Activated T-cell treated with anti-CD3 and anti-CD28 coated beads for 4 hours (primary cell): ENCODE measurements at regions not wholly inside any gene's neighbourhood (a gene's known extent, or its start where the extent isn't known, plus 50 kb on each side); places are given as distances from the start of the nearest gene placed in this dataset.
"Not testable (repeated sequence)": the region's sequence is repeated elsewhere in the genome, so short reads cannot be mapped to it uniquely, and the experiment has no call there.

ENCODE experiments used
- DNase-seq: peaks from one replicate; pipeline ENCODE4 v3.0.0-alpha.2; 2020

DNA sequence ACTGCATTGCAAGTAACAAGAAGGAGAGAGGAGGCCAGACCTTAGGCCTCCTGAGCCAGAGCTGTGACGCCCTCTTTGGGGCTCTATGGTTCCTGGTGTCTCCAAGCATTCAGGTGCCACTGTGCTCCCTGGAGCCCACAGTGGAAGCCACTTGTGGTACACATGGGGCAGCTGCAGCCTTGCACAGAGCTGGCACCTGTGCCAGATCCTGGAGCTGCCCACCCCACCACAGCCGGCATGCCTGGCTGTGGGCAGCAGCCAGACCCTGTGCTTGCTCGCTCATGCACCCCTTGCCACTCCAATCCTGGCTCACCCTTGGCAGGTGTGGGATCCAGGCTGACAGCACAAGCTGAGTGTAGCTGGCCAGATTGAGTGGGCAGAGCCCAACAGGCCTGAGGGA, 173.8 kb upstream of the SMIM30 start:
- DNase-seq = no peak

DNA sequence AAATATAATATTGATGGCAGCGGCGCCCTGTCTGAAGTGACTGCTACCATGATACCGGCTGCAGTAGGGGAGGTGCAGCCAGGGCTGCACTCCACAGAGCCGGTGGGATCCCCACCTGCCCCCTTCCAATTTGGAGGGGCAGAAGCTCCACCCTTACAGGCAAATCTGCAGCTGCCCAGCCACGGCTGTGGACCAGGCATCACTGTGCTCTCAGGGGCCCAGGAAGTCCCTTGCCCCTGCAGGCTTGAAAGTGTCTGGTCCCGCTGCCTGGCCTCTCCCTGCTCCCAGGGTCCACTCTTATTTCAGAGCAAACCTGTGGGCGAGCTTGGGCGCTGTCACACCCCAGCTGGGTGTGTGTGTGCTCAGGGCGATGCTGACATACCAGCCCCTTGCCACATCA, 172.7 kb upstream of the SMIM30 start:
- no peak for DNase-seq

DNA sequence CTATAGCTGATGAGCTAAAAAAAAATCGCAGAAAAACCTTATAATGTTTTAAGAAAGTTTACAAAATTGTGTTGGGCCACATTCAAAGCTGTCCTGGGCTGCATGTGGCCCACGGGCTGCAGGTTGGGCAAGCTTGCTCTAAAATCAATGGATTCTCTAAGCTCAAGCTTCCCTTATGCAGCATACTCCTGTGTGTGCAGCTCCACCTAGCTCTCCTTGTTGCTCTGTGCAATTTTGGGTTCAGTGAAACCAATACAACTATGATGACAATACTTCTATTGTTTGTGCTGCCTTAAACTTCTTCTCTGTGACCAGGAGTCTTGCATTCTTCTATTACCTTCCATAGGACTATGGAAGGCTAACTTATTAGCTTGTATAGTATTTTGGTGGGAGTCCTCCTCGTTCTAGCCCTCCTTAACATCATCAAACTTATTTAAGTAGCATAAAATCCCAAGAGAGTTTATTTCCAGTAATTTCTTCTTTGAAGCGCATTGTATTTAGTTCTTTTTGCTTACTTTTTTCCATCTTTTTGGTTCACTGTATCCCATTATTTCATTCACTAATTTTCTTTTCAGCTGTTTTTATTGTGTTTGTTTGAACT, 170.9 kb upstream of the SMIM30 start:
- no peak for DNase-seq

DNA sequence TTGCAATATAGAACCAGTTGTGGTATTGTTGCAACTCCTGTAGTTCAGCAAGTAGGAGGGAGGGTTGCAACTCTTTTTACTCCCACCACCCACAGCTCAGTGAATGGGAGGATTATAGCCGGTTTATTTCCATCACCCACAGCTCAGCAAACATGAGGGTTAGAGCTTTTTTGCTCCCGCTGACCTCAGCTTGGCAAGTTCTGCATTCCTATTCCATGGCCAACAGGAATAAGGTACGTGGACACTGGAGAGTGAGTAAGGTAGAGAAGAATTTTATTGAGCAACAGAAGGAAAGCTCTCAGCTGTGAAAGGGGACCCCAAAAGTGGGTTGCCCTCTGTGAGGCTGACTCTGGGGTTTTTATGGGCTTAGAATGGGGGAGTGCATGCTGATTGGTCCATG, 167.1 kb upstream of the SMIM30 start:
- no peak for DNase-seq

DNA sequence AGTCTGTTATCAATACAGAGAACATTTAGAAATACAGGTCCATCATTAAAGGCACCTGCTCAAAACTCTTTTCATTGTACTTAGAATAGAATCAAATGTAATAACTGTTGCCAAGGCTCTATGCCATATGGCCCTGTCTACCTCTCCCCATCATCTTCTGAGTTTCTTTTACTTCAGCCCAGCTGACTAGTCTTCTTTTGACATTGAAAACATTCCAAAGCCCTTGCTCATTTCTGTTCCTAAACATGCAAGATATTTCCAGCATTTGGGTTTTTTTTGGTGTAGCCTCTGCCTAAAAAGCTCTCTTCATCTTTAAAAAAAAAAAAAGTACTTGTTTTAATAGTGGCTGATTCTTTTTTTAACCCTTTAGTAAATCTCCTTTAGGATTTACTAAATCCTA, 165.5 kb upstream of the SMIM30 start:
- no peak for DNase-seq

DNA sequence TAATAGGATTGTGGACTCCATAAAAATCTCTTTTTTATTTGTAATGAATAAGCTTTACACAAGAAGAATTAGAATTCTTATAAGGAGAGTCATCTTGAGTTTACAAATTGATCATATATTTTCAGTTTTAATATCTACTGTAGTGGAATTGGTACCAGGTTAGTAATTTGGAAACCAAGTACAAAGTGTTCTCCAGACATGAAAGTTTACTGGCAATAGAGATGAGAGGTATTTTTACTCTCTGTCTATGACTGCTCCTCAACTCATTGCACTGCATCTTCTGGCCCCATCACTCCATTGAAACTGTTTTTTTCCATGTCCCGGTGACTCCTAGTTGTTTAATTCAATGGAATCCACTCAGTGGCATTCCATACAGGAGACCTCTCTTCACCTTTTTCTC, 164.5 kb upstream of the SMIM30 start:
- no peak for DNase-seq

DNA sequence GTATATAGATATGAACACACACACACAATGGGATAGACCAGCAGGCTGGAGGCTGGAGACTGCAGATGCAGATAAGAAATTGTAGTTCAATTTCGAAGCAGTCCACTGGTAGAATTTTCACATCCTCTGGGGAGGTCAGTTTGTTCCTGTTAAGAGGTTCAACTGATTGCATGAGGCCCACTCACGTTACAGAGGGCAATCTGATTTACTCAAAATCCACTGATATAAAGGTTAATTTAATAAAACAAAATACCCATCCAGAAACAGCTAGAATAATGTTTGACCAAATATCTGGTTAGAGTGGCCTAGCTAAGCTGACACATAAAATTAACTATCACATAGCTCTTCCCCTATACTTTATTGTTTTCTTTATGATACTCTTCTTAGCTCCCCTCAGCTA, 162.9 kb upstream of the SMIM30 start:
- no peak for DNase-seq

DNA sequence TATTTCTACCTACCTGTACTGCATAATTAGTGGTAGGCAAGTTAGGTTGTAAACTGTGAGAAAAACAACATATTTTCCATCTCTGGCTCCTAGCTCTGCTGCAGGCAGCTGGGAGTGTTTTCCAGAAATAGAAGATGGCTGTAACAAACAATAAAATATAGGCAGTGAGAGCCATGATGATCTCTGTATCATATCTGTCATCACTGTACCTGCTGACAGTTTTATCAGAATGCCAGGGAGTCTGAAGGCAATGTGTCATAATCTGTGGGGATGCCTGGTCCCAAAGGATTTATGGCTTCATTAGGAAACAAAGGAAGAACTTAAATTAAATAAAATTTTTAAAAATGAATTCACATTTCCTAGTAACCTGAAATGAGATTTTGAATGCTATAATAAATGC, 160.9 kb upstream of the SMIM30 start:
- DNase-seq = no peak

DNA sequence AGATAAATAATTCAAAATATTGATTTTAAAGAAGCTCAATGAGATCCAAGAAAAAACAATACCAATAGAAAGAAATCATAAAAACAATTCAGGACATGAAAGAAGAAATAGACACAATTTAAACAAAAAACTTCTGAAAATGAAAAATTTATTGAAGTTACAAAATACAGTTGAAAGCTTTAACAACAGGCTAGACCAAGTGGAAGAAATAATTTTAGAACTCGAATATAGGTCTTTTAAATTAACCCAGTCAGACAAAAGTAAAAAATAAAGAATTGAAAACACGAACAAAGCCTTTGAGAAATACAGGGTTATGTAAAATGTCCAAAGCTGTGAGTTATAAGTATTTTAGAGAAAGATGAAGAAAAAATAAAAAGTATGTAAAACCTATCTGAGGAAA, 152.4 kb upstream of the SMIM30 start:
- DNase-seq = no peak

DNA sequence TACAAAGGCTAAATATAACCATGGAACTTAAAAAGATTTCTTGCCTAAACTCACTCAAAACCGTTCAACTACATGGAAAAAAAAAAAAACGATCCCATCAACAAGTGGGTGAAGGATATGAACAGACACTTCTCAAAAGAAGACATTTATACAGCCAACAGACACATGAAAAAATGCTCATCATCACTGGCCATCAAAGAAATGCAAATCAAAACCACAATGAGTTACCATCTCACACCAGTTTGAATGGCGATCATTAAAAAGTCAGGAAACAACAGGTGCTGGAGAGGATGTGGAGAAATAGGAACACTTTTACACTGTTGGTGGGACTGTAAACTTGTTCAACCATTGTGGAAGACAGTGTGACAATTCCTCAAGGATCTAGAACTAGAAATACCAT, 151.2 kb upstream of the SMIM30 start:
- DNase-seq = not testable (repeated sequence)

DNA sequence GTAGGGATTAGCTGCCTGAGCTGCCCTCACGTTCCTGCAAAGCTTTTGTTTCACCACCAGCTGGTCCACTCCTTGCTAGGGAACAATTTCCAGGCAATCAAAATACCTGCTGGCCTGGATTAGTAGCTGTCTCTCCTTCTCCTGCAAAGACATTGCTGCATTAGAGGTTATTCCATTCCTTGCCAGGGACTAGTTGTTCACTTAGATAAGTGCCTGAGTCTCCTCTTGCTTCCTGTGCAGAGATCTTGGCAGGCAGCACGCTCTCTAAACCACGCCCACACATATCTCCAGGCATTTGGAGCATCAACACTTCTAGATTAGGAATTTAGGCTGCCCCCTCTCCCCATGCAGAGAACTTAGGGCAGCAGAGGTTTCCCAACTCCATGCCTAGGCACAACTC, 150.4 kb upstream of the SMIM30 start:
- DNase-seq = no peak

DNA sequence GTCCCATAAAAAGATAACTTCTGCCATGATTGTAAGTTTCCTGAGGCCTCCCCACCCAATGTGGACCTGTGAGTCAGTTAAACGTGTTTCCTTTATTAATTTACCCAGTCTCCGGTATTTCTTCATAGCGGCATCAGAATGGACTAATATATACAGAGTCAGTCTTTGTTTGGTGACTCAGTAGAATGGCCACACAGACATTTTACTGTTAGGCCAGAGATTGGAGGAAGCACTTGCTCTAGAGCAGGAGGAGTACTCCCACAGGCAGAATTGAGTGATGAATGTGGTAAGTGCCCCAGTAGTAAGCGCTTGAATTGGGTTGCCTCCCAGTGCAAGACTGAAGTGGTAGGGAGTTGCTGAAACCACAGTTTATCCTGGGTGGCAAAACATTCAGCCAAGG, 149.5 kb upstream of the SMIM30 start:
- no peak for DNase-seq

DNA sequence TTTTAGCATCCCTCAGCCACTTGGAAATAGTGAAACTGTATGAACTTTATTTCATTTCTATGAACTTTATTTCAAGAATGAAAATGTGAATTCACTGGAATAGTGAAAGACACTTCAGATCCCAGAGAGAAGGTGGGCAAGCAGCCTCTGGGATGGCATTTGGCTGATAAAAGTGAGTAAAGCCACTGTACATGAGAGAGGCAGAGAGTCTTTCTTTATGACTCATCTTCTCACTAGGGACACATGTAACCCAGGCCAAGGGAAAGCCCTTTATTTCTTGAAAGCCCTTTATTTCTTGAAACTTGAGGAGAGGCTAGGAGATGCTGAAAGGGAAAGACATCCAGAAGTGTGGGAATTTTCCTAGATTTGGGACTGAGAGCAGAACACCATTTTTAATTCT, 148.9 kb upstream of the SMIM30 start:
- DNase-seq = no peak

DNA sequence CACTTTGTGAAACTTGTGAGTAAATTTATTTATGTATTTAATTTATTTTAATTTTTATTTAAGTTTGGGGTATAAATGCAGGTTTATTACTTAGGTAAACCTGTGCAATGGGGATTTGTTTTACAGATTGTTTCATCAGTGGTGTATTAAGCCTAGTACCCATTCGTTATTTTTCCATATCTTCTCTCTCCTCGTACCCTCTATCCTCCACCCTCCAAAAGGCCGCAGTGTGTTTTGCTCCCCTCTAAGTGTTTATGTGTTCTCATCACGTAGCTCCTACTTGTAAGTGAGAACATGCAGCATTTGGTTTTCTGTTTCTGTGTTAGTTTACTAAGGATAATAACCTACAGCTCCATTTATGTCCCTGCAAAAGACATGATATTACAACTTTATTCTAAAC, 145.4 kb upstream of the SMIM30 start:
- DNase-seq = no peak

DNA sequence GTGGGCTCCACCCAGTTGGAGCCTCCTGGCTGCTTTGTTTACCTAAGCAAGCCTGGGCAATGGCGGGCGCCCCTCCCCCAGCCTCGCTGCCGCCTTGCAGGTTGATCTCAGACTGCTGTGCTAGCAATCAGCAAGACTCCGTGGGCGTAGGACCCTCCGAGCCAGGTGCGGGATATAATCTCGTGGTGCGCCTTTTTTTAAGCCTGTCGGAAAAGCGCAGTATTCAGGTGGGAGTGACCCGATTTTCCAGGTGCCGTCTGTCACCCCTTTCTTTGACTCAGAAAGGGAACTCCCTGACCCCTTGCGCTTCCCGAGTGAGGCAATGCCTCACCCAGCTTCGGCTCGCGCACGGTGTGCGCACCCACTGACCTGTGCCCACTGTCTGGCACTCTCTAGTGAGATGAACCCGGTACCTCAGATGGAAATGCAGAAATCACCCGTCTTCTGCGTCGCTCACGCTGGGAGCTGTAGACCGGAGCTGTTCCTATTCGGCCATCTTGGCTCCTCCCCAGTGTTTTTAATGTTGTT, 144.9 kb upstream of the SMIM30 start:
- DNase-seq = not testable (repeated sequence)

DNA sequence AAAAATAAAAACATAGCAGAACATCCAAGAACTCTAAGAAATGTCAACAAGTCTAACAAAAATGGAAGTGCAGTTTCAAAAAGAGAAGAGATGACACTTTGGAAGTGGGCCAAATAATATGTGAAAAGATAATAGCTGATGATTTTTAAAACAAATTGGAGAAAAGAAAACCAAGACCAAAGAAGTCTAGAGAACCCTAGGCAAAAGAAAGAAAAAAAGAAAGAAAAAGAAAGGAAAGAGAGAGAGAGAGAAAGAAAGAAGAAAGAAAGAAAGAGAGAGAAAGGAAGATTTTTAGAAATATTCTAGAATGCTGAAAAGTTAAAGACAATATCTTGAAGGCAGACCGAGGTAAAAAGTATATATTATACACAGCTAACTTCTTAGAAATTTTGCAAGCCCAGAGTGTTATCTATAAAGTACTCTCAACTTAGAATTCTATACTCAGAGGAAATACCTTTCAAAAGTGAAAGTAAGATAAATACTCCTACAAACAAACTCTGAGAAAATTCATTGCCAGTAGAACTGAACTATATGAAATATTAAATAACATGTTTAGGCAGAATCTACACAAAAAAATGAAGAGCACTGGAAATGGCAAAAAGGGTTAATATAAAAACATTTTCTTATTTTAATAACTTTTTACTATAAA, 138.7 kb upstream of the SMIM30 start:
- DNase-seq = no peak

DNA sequence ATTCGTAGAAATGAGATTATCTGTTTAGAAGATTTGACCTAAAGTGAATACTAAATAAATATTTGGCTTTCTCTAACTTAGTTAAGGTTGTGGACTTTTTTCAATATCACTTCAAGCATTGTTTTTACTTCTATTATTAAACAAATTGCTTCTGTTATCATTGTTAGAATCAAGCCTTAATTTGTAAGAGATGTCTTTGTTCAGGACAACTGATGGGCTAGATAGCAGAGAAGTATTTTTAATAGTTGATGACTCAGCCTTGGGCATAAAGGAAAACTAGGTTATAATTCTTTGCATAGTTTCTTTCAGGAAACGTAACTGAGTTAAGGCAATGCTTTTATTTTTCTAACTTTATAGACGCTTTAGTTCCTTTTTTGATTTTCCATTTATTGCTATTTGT, 128.8 kb upstream of the SMIM30 start:
- no peak for DNase-seq

DNA sequence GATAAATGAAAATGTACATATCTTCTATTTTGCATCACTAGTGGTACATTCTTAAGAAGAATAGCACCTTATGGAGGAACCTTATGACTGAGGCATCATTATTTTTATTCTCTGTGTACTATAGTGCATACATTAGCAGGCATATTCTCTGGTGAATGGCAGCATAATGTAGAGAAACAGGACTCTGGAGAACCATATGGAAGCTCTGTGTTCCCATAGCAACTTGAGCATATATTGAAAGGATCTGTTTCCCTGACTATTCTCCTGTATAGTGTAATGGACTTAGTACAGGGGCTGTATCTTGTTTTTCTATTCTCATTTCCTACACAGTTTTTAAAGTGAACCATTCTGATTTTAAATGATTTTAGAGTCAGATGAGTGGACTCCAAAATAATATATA, 128.4 kb upstream of the SMIM30 start:
- DNase-seq = no peak

DNA sequence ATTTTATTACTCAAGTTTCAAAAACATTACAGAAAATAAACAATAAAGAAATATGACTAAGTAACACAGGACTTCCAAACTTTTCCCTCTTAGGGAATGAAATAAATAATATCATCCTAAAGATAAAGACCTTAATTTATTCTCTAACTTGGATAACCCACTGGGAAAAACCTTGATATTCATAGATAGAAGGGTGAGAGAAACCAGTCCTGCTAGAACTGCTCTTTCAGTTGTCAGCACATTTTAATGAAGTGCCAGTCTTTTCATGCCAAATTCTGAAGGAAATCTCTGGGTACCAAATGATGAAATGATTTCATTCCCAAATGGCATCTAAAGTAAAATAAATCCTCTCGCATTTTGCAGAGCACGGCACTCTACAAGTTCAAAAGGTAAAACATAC, 114.5 kb upstream of the SMIM30 start:
- no peak for DNase-seq

DNA sequence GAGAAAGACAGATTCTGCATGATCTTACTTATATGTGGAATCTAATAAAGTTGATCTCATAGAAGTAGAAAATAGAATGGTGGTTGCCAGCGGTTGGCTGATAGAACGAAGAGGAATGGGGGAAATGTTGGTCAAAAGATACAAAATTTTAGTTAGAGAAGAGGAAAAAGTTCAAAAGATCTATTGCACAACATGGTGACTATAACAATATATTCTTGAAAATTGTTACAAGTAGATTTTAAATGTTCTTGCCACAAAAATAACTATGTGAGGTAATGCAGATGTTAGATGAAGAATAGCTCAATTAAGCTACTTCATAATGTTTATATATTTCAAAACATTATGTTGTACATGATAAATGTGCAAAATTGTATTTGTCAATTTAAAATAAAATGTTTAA, 112.3 kb upstream of the SMIM30 start:
- DNase-seq = no peak

DNA sequence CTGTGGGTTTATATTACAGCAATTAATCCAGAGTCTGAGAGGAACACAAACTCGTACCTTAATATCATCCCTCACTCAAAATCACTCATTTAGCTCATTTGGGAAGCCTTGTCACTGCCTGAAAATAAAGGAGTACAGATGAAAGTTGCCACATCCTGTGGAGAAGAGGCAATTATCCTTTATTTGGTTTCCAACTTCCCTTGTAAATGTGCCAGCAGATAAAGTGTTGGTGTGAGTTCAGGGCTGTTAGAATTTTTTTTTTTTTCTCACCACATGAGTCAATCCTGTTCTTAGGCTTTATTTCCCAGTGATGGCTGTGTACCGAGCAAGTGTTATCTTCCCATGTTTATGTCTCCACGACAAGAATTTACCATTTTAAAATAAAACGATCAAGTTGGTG, 99.0 kb upstream of the SMIM30 start:
- DNase-seq = no peak

DNA sequence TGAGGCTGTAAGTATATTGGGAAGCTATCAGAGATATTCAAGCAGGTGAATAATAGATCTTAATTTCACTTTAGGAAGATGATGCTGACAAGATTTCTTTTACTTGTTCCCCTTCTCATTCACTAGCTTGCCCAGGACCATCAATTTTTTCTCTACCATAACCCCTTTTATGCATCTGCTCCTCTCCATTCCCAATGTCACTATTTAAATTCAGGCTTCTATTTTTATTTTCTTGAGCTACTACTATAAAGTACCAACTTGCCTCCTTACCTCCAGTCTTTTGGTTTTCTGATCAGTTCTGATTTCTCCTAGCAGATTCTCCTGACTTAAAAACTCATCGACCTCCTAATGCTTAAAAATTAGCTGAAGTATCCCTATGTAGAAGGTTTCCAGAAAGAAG, 97.7 kb upstream of the SMIM30 start:
- no peak for DNase-seq

DNA sequence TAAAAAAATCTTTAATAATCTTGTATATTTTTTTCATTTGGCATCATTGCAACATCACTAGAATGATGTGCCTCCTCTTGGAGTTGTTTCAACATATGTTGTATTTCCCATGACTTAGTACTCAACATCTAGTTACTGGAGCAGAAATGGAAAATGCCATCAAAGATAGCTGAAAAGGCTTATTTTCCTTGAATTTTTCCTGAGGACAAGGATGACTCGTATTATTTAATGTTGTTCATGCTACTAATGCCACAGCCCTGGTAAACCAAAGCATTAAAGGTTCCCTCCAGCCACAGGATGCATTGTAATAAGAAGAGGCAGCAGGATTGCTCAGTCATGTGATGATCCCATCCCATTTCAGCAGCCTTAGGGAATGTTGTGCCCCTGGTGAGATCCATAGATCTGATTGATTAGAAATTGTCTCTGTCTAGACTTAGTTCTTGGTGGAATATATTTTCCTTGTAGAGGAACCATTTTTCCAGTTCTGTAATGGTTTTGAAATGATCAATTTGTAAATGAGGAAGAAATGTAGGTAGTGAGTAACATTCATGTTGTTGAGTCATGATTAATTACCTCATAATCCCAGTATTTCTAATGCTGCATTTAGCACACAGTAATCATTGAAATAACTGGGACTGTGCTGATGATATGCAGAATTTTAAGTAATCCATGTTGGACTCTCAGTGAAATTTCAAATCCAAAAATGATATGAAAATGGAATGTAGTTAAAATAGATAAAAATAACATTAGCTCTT, 91.3 kb upstream of the SMIM30 start:
- DNase-seq = no peak

DNA sequence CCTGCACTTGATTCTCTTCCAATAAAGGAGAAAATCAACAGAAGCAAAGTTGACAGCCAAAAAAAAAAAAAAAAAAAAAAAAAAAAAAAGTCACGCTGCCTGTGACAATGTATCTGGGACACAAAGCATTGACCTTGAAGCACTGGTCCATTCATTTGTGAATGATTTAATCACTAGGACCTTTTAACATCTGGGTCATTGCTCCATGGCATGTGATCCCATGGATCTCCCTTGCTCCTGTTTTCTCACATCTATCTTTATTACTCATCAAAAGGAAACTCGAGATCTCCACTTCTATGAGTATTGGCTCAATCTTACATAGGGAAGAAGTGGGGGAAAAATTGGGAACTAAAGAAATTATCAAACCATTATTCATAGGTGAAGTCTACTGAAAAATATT, 89.6 kb upstream of the SMIM30 start:
- DNase-seq = no peak
